ENCODE measurements at regions not wholly inside any gene's neighbourhood (a gene's known extent, or its start where the extent isn't known, plus 50 kb on each side); places are given as distances from the start of the nearest gene placed in this dataset.
"Not testable (repeated sequence)": the region's sequence is repeated elsewhere in the genome, so short reads cannot be mapped to it uniquely, and the experiment has no call there.

- peak in 2 of 51 donors; percentile 1 to 4 for DNase-seq
These were observed 55.1 kb downstream of the ID4 start for GRCh38 chr6:19892260-19892659.

- peak in 5 of 51 donors; percentile 3 to 15 (median 5) for DNase-seq
These were observed 58.9 kb downstream of the ID4 start for GRCh38 chr6:19895866-19896692.

GRCh38 chr6:19896693-19897010, 59.5 kb downstream of the ID4 start:
- peak in 10 of 51 donors; percentile 0 to 15 (median 4) for DNase-seq

GRCh38 chr6:19898141-19898740, 61.1 kb downstream of the ID4 start:
- DNase-seq = no peak

GRCh38 chr6:19902201-19902600, 65.0 kb downstream of the ID4 start:
- no peak for DNase-seq

- DNase-seq = not testable (repeated sequence)
These were observed 67.2 kb downstream of the ID4 start for GRCh38 chr6:19904408-19904807.

GRCh38 chr6:19905584-19905983, 68.4 kb downstream of the ID4 start:
- DNase-seq = no peak

- DNase-seq = no peak
These were observed 69.0 kb downstream of the ID4 start for GRCh38 chr6:19906171-19906570.

GRCh38 chr6:19911223-19911622, 74.1 kb downstream of the ID4 start:
- no peak for DNase-seq

- DNase-seq = no peak
These were observed 81.3 kb downstream of the ID4 start for GRCh38 chr6:19918436-19918835.

GRCh38 chr6:19921786-19922185, 84.6 kb downstream of the ID4 start:
- DNase-seq = no peak

GRCh38 chr6:19925533-19925932, 88.4 kb downstream of the ID4 start:
- no peak for DNase-seq

- no peak for DNase-seq
These were observed 91.3 kb downstream of the ID4 start for GRCh38 chr6:19928461-19928860.

- no peak for DNase-seq
These were observed 92.1 kb downstream of the ID4 start for GRCh38 chr6:19929312-19929711.

GRCh38 chr6:19934996-19935591, 97.9 kb downstream of the ID4 start:
- no peak for DNase-seq

GRCh38 chr6:19939321-19939720, 102.2 kb downstream of the ID4 start:
- DNase-seq = not testable (repeated sequence)

- DNase-seq = not testable (repeated sequence)
These were observed 102.8 kb downstream of the ID4 start for GRCh38 chr6:19939926-19940325.

GRCh38 chr6:19943042-19943441, 105.9 kb downstream of the ID4 start:
- no peak for DNase-seq

GRCh38 chr6:19945843-19946358, 108.7 kb downstream of the ID4 start:
- DNase-seq = no peak

- no peak for DNase-seq
These were observed 112.0 kb downstream of the ID4 start for GRCh38 chr6:19949155-19949554.

- DNase-seq = no peak
These were observed 126.9 kb downstream of the ID4 start for GRCh38 chr6:19964115-19964514.

- no peak for DNase-seq
These were observed 131.0 kb downstream of the ID4 start for GRCh38 chr6:19968201-19968600.

- DNase-seq = no peak
These were observed 135.1 kb downstream of the ID4 start for GRCh38 chr6:19972221-19972620.

Data from hypothalamus (tissue), 51 donors.